Cardiac fibroblast (primary cell): ENCODE measurements at regions not wholly inside any gene's neighbourhood (a gene's known extent, or its start where the extent isn't known, plus 50 kb on each side); places are given as distances from the start of the nearest gene placed in this dataset.

ENCODE experiments used
- DNase-seq, 2 donors: peaks; one replicate each; pipeline versions ENCODE4 v3.0.0 to v3.0.0-alpha.2; 2010; ENCODE audit warnings: low read depth in 2 of 2
- H3K4me3 ChIP-seq, 2 donors: replicated peaks in 1 of 2; 1 replicate in 1 of 2; 2 replicates in 1 of 2; pipeline ENCODE4 v1.5.1; 2011; ENCODE audit warnings: low read depth in 2 of 2, low read length in 2 of 2, mild to moderate bottlenecking in 2 of 2, moderate library complexity in 1 of 2
- TF ChIP-seq, protein P1 (sequence below): IDR thresholded peaks from one replicate; pipeline ENCODE4 v1.5.1; 2011; ENCODE audit warnings: low read depth, mild to moderate bottlenecking, low read length, inconsistent platforms

DNA sequence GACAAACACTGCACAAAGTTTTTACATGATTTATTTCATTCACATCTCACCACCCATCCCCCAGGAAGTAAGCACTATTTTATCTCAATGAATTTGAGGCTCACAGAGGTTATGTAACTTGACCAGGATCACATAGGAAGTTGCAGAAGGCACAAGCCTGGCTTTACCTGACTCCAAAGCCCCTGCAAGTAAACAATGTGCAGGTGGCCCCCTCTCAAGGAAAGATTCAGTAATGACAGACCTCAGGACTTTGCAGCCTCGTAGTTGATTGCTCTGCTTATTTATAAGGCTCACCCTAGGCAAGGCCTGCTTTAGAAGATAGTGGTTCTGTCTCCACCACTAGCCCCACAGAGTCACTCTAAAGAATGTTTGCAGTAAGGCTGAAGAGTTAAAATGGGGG is 79.8 kb upstream of the MDFIC2 start:
- TF ChIP-seq, protein P1, sequence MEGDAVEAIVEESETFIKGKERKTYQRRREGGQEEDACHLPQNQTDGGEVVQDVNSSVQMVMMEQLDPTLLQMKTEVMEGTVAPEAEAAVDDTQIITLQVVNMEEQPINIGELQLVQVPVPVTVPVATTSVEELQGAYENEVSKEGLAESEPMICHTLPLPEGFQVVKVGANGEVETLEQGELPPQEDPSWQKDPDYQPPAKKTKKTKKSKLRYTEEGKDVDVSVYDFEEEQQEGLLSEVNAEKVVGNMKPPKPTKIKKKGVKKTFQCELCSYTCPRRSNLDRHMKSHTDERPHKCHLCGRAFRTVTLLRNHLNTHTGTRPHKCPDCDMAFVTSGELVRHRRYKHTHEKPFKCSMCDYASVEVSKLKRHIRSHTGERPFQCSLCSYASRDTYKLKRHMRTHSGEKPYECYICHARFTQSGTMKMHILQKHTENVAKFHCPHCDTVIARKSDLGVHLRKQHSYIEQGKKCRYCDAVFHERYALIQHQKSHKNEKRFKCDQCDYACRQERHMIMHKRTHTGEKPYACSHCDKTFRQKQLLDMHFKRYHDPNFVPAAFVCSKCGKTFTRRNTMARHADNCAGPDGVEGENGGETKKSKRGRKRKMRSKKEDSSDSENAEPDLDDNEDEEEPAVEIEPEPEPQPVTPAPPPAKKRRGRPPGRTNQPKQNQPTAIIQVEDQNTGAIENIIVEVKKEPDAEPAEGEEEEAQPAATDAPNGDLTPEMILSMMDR, result no peak
- no peak for DNase-seq
- H3K4me3 ChIP-seq, result no peak overlapping the region

GRCh38 chr3:70387889-70388288 is 75.5 kb upstream of the MDFIC2 start:
- DNase-seq, result no peak
- H3K4me3 ChIP-seq, result no peak overlapping the region
- TF ChIP-seq, protein P1, result no peak

DNA sequence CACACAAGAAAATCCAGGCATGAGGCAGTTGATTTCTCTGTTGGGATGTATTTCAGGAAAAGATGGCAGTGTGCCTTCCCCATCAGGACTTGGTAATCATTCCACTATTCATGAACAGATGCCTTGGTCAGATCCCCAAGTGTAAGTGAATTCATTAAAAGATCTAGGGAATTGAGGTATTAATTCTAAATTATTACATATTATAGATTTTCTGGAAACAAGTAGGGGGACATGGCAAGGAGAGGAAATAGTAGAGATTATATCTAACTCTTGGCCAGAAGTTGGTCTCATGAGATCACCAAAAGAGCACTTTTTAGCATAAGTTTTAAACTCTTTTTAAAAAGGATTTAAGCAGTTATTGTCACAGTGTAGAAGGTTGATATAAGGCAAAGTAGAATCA is 74.4 kb upstream of the MDFIC2 start:
- TF ChIP-seq, protein P1, result no peak
- DNase-seq, result no peak
- no peak overlapping the region for H3K4me3 ChIP-seq

GRCh38 chr3:70386043-70386442 is 73.6 kb upstream of the MDFIC2 start:
- TF ChIP-seq, protein P1, result no peak
- DNase-seq, result no peak
- H3K4me3 ChIP-seq, result no peak overlapping the region

GRCh38 chr3:70383360-70383831 is 71.0 kb upstream of the MDFIC2 start:
- TF ChIP-seq, protein P1, result no peak
- H3K4me3 ChIP-seq, result no peak overlapping the region
- no peak for DNase-seq

- TF ChIP-seq, protein P1, result no peak
- no peak overlapping the region for H3K4me3 ChIP-seq
- DNase-seq, result no peak
These were observed 61.7 kb upstream of the MDFIC2 start for GRCh38 chr3:70374179-70374578.
